HG02852 (cell line): ENCODE measurements at regions not wholly inside any gene's neighbourhood (a gene's known extent, or its start where the extent isn't known, plus 50 kb on each side); places are given as distances from the start of the nearest gene placed in this dataset.

Source experiments
- ATAC-seq: cut with Tn5 transposase; IDR thresholded peaks from one replicate; pipeline ENCODE4 v1.9.1; 2021; ENCODE audit warnings: mild to moderate bottlenecking, moderate library complexity; ENCODE audit not compliant: unreplicated experiment

GRCh38 chr12:93011100-93011499, 82.0 kb upstream of the EEA1 start:
- ATAC-seq = no peak

DNA sequence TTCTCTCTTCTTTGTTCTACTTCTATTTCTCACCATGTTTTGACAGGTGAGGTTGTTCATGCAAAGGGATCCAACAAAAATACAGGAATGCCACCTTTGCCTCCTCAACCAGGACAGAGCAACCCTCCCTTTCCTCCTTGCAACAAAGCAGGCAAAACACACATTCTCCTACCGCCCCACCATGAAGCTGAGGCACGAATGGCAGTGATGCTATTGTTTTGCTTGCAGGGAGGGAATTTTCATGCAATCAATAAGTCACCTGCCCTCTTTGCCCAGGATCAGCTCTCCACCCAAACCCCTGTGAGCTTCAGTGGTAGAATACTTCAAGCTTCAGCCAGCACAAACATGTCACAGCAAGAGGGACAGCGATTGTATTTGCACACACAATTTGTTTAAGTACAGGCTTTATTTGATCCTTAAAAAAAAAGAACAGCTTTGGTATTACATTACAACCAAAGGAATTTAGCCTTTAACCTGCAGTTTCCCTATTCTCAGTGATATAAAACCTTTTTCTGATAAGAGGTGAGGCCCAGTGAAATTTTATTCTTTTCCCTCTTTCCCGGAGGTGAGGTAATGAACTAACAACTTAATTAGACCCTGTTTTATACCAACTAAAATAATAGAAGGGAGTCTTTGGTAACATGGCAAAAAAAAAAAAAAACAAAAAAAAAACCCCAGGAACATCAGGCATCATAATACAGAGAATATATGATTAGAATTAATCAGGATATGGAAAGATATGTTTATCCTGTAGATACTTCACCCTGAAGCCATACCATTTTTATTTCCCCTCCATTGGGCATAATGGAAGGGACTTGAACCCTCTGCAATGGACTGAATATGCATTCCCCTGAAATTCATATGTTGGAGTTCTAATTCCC, 87.0 kb upstream of the EEA1 start:
- ATAC-seq = no peak

DNA sequence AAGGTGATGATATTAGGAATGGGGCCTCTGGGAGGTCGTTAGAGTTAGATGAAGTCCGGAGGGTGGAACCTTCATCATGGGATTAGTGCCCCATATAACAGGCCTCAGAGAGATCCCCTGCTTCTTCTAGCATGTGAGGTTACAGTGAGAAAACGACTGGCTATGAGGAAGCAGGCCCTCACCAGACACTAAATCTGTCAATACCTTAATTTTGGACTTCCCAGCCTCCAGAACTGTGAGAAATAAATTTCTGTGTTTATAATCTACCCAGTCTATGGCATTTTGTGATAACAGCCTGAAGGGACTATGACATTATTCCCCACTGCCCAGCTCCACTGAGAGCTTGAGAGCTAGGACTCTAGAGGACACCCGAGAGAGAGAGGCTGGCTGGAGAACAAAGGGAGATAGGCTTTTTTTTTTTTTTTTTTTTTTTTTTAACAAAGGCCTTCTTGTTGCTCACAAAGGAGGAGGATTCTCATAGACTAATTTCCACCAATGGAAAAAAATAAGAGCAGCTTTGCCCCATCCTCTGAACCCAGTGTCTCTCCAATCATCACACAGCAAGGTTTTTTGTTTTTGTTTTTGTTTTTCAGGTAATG, 87.8 kb upstream of the EEA1 start:
- ATAC-seq = no peak

GRCh38 chr12:93018610-93019009, 89.5 kb upstream of the EEA1 start:
- ATAC-seq = no peak

DNA sequence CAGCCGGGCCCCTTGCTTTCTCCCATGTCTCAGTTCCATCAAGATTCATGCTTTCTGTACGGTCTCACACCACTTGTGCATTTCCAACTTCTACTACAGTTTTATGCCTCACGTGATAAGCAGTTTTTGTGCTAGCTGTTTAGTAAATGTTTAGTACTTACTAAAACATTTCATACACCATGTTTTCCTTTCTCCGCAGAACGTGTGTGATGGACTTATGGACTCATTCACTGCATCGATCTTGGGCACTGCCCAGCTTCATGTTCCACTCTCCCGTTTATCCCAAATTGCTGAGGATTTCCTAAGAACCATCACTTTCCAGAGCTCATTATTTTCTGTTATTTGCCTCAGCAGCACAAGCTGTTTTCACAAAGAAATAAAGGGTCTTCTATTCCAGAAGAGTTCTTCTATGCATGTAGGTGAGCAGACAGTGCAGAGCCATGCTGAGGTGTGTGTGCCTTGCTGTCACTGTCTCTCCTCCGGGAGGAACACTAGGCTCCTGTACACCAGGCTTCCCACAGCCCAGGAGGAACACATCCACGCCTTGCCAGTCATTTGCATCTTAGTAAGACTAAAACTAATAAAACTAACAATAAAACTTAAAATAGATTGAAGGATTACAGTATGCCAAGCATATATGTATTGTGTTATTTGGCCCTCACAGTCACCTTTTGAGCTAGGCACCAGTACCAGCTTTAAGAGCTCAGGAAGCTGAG, 90.3 kb upstream of the EEA1 start:
- no peak for ATAC-seq

GRCh38 chr12:93019975-93020630, 91.0 kb upstream of the EEA1 start:
- ATAC-seq = no peak

GRCh38 chr12:93020631-93021597, 91.8 kb upstream of the EEA1 start:
- no peak for ATAC-seq

GRCh38 chr12:93022603-93023340, 93.7 kb upstream of the EEA1 start:
- no peak for ATAC-seq

DNA sequence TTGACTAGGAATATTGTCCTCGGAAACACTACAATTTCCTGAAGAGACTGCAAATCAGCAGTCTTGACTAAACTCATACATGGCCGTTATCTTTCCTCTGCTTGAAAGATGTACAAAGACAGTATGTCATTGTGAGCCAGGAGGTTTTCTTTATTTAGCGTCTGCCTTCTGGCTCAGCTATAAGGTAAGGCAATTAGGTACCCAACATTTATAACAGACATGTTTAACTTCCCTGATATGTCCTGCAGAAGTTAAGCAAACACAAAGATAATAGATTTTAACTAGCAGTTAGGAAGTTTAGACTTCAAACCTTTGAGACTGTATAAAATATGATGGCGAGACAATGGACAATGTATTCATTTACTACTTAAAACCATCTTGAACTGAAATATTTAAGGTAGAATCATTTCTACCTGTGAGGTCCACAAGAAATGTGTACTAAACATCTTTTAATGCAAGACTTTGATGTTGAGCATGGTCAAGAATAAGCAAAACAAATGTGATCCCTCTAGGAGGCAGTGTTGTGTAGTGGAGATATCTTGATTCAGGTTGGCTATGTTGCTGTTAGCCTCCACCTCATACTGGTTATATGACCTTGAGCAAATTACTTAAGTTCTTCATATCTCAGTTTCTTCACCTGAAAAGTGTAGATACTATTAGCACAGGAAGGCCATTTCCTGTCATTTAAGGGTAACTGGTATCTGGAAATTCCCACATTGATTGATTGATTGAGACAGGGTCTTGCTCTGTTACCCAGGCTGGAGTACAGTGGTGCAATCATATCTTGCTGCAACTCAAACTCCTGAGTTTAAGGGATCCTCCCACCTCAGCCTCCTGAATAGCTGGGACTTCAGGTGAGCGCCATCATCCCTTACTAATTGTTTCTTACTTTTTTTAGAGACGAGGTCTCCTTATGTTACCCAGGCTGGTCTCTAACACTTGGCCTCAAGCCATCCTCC, 96.3 kb upstream of the EEA1 start:
- peak; percentile 62 for ATAC-seq

DNA sequence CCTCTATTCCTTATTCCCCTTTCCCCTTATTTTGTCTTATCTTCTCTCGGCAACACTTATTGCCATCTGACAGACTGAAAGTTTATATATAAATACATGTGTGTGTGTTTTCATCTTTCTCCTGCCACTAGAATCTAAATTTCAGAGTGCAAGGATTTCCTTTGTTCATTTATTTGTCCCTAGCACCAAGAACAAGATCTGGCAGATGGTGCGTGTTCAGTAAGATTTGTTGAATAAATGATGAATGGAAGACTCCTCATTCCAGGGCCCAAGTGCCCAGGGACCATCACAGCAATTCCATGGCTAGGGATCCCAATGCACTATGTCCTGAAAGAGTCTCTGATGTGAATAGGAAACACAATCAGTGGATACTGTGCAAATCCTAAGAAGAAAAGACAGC, 97.9 kb upstream of the EEA1 start:
- ATAC-seq = no peak

DNA sequence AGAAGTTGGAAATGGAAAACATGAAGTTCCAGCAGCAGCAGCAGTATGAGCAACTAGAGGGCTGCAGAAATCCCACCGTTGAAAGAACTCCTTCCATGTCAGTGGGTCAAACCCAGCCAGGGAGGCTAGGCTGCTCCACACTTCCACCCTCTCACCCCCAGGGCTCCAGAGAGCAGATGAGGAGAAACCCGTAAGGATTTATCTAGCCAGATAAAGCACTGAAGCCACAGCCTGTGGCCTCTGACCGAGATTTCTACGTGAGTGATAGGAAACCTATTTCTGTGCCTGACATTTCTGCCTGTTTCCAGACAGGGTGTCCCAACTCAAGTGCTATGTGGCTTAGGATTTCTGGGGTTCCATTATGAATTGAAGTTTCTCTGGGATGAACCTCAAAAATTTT, 100.0 kb upstream of the EEA1 start:
- ATAC-seq = no peak

- ATAC-seq = no peak
Observed at GRCh38 chr12:93031028-93031427, 101.9 kb upstream of the EEA1 start.

DNA sequence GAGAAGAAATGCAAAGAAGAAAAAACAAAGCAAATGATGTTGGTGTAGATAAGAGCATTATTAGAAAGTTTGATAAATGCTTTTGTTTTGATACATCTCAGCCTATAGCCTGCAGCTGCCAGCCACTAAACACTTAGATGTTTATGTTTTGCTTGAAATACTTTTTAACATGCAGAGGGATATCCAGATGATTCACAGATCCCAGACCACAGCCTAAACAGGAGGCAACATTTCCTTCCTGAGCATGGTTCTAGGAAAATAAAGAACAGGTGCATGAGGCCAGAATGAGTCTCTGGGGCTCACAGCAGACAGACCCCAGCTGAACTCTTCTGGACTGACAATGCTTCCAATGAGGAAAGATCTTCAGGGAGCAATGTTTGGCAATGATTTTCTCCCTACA, 103.7 kb upstream of the EEA1 start:
- no peak for ATAC-seq

GRCh38 chr12:93033948-93034347, 104.9 kb upstream of the EEA1 start:
- no peak for ATAC-seq

DNA sequence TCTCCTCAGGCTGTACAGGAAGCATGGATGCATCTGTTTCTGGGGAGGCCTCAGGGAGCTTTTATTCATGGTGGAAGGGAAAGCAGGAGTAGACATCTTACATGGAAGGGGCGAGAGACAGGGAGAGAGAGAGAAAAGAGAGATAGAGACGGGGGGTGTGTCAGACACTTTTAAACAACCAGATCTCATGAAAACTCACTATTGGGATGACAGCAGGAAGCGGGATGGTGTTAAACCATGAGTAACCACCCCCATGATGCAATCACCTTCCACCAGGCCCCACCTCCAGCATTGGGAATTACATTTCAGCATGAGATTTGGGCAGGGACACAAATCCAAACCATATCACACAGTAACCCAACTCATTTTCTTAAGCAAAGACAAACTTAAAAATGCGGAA, 110.0 kb upstream of the EEA1 start:
- no peak for ATAC-seq

GRCh38 chr12:93039930-93040329, 110.8 kb upstream of the EEA1 start:
- ATAC-seq = no peak

- no peak for ATAC-seq
Observed at GRCh38 chr12:93040367-93040766, 111.3 kb upstream of the EEA1 start.

DNA sequence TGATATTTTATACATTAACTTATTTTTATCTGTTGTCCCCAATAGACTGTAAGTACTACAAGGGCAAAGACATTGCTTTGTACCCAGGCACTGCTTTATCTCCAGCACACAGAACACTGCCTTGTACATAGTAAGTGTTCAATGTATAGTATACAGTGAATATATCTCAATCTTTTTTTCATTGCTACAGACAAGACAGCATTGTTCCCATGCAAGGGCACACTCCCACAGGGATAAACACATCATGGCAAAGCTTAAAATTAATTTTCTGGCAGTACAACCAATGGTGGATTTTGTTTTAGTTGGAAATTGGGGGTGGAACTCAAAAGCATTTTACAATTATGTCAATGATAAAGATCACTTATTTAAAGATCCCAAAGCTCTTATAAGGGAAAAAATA, 112.3 kb upstream of the EEA1 start:
- no peak for ATAC-seq
